Natural killer cell (primary cell): ENCODE measurements at regions not wholly inside any gene's neighbourhood (a gene's known extent, or its start where the extent isn't known, plus 50 kb on each side); places are given as distances from the start of the nearest gene placed in this dataset.
A peak's percentile ranks its signal among the peaks of the same experiment; 100 is the strongest.

Experiments
- ATAC-seq, 3 donors: fragments of 150-1000 bp in 2 of 3; fragments of 200-7000 bp in 1 of 3; cut with Tn5 transposase; 1 replicate in 1 of 3; 2 replicates in 2 of 3; pipeline ENCODE4 v1.10.0; 2021; ENCODE audit warnings: mild to moderate bottlenecking in 2 of 3, moderate library complexity in 2 of 3
- DNase-seq, 2 donors: peaks; one replicate each; pipeline versions ENCODE4 v3.0.0 to v3.0.0-alpha.2; 2013 to 2021; ENCODE audit warnings: mixed read lengths in 1 of 2
- H3K27ac ChIP-seq: one replicate; pipeline ENCODE4 v1.5.1; 2013; ENCODE audit warnings: mild to moderate bottlenecking, low read length
- H3K27me3 ChIP-seq: one replicate; pipeline ENCODE4 v1.6.1; 2013; ENCODE audit warnings: low read length; ENCODE audit not compliant: control insufficient read depth, insufficient read depth
- H3K36me3 ChIP-seq: one replicate; pipeline ENCODE4 v1.6.1; 2013; ENCODE audit warnings: low read length; ENCODE audit not compliant: control insufficient read depth, insufficient read depth
- H3K4me1 ChIP-seq: one replicate; pipeline ENCODE4 v1.6.1; 2013; ENCODE audit warnings: low read length; ENCODE audit not compliant: control insufficient read depth, insufficient read depth
- H3K4me3 ChIP-seq: one replicate; pipeline ENCODE4 v1.5.1; 2013; ENCODE audit warnings: low read length
- H3K9me3 ChIP-seq: one replicate; pipeline ENCODE4 v1.6.1; 2013; ENCODE audit warnings: low read length; ENCODE audit not compliant: control insufficient read depth, insufficient read depth
- H3K27ac Mint-ChIP-seq, 2 donors: one replicate each; pipeline ENCODE4 v1.8.0; 2022; ENCODE audit warnings: mild to moderate bottlenecking in 2 of 2, mixed read lengths in 2 of 2, moderate library complexity in 1 of 2
- H3K27me3 Mint-ChIP-seq, 2 donors: one replicate each; pipeline ENCODE4 v1.8.0; 2022; ENCODE audit warnings: low read depth in 2 of 2, mixed read lengths in 2 of 2
- H3K36me3 Mint-ChIP-seq: one replicate; pipeline ENCODE4 v1.8.0; 2022; ENCODE audit warnings: mixed read lengths
- H3K4me1 Mint-ChIP-seq, 2 donors: one replicate each; pipeline ENCODE4 v1.8.0; 2022; ENCODE audit warnings: mixed read lengths in 2 of 2
- H3K4me3 Mint-ChIP-seq: one replicate; pipeline ENCODE4 v1.8.0; 2022; ENCODE audit warnings: mild to moderate bottlenecking, moderate library complexity, mixed read lengths
- H3K9me3 Mint-ChIP-seq, 2 donors: one replicate each; pipeline ENCODE4 v1.8.0; 2022; ENCODE audit warnings: mixed read lengths in 2 of 2
- CTCF ChIP-seq: fragments of 200-600 bp; IDR thresholded peaks from one replicate; pipeline ENCODE4 v1.8.0; 2022; ENCODE audit warnings: antibody characterized with exemption
- WGBS: methylation state at CpG from one replicate; pipeline ENCODE4 v1.1.7; 2013; ENCODE audit warnings: missing lambda C conversion rate; ENCODE audit not compliant: insufficient coverage; 5-methylcytosine and 5-hydroxymethylcytosine counted together
- intact Hi-C: fragments of 100-400 bp; cut with micrococcal nuclease; formaldehyde crosslinking; loops from one replicate; pipeline ENCODE4 v1.14.2; 2022

GRCh38 chr13:33931397-33932311 lies 113.7 kb downstream of the RFC3 start:
- Histone ChIP-seq H3K27ac (no peak overlapping the region), H3K36me3 (no peaks in the 10 kb centered on the region), H3K4me3 (no peak overlapping the region), H3K27me3 (no peaks in the 10 kb centered on the region), H3K9me3 (no peaks in the 10 kb centered on the region), H3K4me1 (no peaks in the 10 kb centered on the region)
- intact Hi-C loops, result no loop called here
- Mint-ChIP-seq H3K9me3 (peaks cover 0 to 2% of the 10 kb centered on the region in 2 donors), H3K4me3 (no peak overlapping the region), H3K27ac (no peak overlapping the region), H3K27me3 (no peaks in the 10 kb centered on the region), H3K36me3 (no peaks in the 10 kb centered on the region), H3K4me1 (no peaks in the 10 kb centered on the region)
- TF ChIP-seq CTCF, result no peak
- DNase-seq, result peak in 1 of 2 donors; percentile 5
- no peak for ATAC-seq
- WGBS, result 95% methylated on average over 2 of the region's 5 CpGs

- intact Hi-C loops, result no loop called here
- ATAC-seq (no peak), DNase-seq (no peak)
- Mint-ChIP-seq H3K9me3 (peaks cover 0 to 2% of the 10 kb centered on the region in 2 donors), H3K27me3 (no peaks in the 10 kb centered on the region), H3K4me1 (no peaks in the 10 kb centered on the region), H3K36me3 (no peaks in the 10 kb centered on the region), H3K27ac (no peak overlapping the region), H3K4me3 (no peak overlapping the region)
- Histone ChIP-seq H3K27ac (no peak overlapping the region), H3K27me3 (no peaks in the 10 kb centered on the region), H3K4me1 (no peaks in the 10 kb centered on the region), H3K9me3 (no peaks in the 10 kb centered on the region), H3K4me3 (no peak overlapping the region), H3K36me3 (no peaks in the 10 kb centered on the region)
- WGBS, result 96% methylated on average over 1 of the region's 3 CpGs
- no peak for TF ChIP-seq CTCF
These were observed 114.9 kb downstream of the RFC3 start for GRCh38 chr13:33932769-33933406.

- H3K27ac Mint-ChIP-seq, result no peak overlapping the region
- Histone ChIP-seq H3K4me1 (no peaks in the 10 kb centered on the region), H3K27me3 (no peaks in the 10 kb centered on the region), H3K27ac (no peak overlapping the region), H3K4me3 (no peak overlapping the region), H3K9me3 (no peaks in the 10 kb centered on the region), H3K36me3 (no peaks in the 10 kb centered on the region)
- H3K4me3 Mint-ChIP-seq, result no peak overlapping the region
- ATAC-seq, result no peak
- TF ChIP-seq CTCF, result no peak
- DNase-seq, result no peak
- no peaks in the 10 kb centered on the region for H3K36me3 Mint-ChIP-seq
- no peaks in the 10 kb centered on the region for H3K4me1 Mint-ChIP-seq
- 75% methylated on average over 3 of the region's 3 CpGs for WGBS
- H3K9me3 Mint-ChIP-seq, result peaks cover 0 to 1% of the 10 kb centered on the region in 2 donors
- intact Hi-C loops, result no loop called here
- no peaks in the 10 kb centered on the region for H3K27me3 Mint-ChIP-seq
These were observed 115.9 kb downstream of the RFC3 start for GRCh38 chr13:33933810-33934209.
